Astrocyte (in vitro differentiated cells and primary cell): ENCODE measurements at regions not wholly inside any gene's neighbourhood (a gene's known extent, or its start where the extent isn't known, plus 50 kb on each side); places are given as distances from the start of the nearest gene placed in this dataset.

Experiments
- EZH2 ChIP-seq: IDR thresholded peaks from 2 replicates; pipeline ENCODE4 v1.6.1; 2012; ENCODE audit warnings: mild to moderate bottlenecking, low read length, inconsistent platforms; ENCODE audit not compliant: insufficient read depth
- TF ChIP-seq, protein P1 (sequence below): IDR thresholded peaks from 2 replicates; pipeline ENCODE4 v1.5.1; 2011; ENCODE audit warnings: low read depth, mild to moderate bottlenecking, inconsistent platforms, low read length, moderate library complexity; ENCODE audit not compliant: insufficient read depth

DNA sequence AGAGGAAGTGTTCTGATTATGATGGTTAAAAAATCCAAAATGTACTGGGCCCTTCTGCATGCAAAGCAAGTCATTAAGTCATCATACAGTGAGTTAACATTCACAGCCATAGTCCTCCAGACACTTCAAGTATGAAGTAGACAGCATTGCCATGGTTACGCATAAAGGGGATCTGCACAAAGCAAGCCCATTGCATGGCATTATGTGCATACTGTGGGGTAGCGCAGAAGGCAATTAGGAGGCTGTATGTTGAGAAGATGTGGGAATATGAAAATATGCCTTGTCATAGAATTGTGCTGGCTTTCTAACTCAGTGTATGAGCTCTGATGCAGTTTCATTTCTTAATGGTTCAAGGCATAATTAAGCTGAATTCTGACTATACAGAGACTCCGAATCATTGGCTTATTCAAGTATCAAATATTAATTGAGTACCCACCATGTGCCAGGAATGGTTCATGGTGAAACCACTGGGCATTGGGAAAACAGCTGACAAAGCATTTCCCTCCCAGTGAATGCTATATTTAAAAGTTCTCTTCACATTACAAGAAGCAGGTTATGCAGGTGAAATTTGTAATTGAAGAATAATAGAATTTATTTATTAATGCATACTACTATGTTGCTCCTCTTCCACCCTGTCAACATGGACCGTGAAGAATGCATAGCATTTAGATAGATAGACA is 588.9 kb downstream of the ZNF674 start:
- TF ChIP-seq, protein P1, sequence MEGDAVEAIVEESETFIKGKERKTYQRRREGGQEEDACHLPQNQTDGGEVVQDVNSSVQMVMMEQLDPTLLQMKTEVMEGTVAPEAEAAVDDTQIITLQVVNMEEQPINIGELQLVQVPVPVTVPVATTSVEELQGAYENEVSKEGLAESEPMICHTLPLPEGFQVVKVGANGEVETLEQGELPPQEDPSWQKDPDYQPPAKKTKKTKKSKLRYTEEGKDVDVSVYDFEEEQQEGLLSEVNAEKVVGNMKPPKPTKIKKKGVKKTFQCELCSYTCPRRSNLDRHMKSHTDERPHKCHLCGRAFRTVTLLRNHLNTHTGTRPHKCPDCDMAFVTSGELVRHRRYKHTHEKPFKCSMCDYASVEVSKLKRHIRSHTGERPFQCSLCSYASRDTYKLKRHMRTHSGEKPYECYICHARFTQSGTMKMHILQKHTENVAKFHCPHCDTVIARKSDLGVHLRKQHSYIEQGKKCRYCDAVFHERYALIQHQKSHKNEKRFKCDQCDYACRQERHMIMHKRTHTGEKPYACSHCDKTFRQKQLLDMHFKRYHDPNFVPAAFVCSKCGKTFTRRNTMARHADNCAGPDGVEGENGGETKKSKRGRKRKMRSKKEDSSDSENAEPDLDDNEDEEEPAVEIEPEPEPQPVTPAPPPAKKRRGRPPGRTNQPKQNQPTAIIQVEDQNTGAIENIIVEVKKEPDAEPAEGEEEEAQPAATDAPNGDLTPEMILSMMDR = no peak
- no peak for TF ChIP-seq EZH2
